K562 (cell line): ENCODE measurements at regions not wholly inside any gene's neighbourhood (a gene's known extent, or its start where the extent isn't known, plus 50 kb on each side); places are given as distances from the start of the nearest gene placed in this dataset.

Source experiments
- EGR1 ChIP-seq: fragments of 450-650 bp; conservative IDR thresholded peaks from 2 replicates; pipeline ENCODE4 v1.6.1; 2017; ENCODE audit warnings: mild to moderate bottlenecking
- FOS ChIP-seq: IDR thresholded peaks from 3 replicates; pipeline ENCODE4 v1.6.1; 2011; ENCODE audit not compliant: insufficient read length; ENCODE audit errors: extremely low read depth
- NFE2 ChIP-seq: IDR thresholded peaks from 2 replicates; pipeline ENCODE4 v1.6.1; 2014; ENCODE audit warnings: antibody characterized with exemption, low read depth
- ZNF766 ChIP-seq: fragments of 200-800 bp; sonication (Bioruptor generic); conservative IDR thresholded peaks from 2 replicates; pipeline ENCODE4 v1.6.1; 2016; ENCODE audit warnings: missing genetic modification characterization, missing compliant biosample characterization

- TF ChIP-seq NFE2 (no peak), EGR1 (no peak), FOS (no peak), ZNF766 (CRISPR knock-in tag) (no peak)
Observed at GRCh38 chr16:52078716-52079655, 468.0 kb downstream of the TOX3 start.
